IMR-90 (cell line): ENCODE measurements at regions not wholly inside any gene's neighbourhood (a gene's known extent, or its start where the extent isn't known, plus 50 kb on each side); places are given as distances from the start of the nearest gene placed in this dataset.
"Not testable (repeated sequence)": the region's sequence is repeated elsewhere in the genome, so short reads cannot be mapped to it uniquely, and the experiment has no call there.

ENCODE experiments used
- ATAC-seq: fragments of 200-7000 bp; cut with Tn5 transposase; 2 replicates; pipeline ENCODE4 v1.9.1; 2020; ENCODE audit warnings: low read depth, mild to moderate bottlenecking, moderate library complexity
- BruUV-seq: library from RNA; stranded (reverse); fragments of 400-500 nt; replicated peaks from 2 replicates; lab custom pipeline; 2021; lab: Mats Ljungman, UMichigan
- CTCF ChIA-PET: fragments of 300-600 bp; formaldehyde crosslinking; extraction: SDS; loops from one replicate; lab custom pipeline; 2021; ENCODE audit warnings: antibody characterized with exemption; lab: Yijun Ruan, JAX
- POLR2A ChIA-PET: fragments of 300-600 bp; sonication (Branson Sonifier 250); formaldehyde crosslinking; loops from one replicate; lab custom pipeline; 2022; ENCODE audit warnings: antibody characterized with exemption; ENCODE audit not compliant: unreplicated experiment; lab: Charles Lee
- DNase-seq: peaks from one replicate; pipeline ENCODE4 v3.0.0; 2013
- H2AFZ ChIP-seq: replicated peaks from 2 replicates; pipeline ENCODE3; 2013; ENCODE audit warnings: low read length, mild to moderate bottlenecking; ENCODE audit not compliant: poor library complexity
- H2AK5ac ChIP-seq: 2 replicates; pipeline ENCODE4 v1.6.1; 2013; ENCODE audit warnings: low read depth, low read length, inconsistent platforms
- H2AK9ac ChIP-seq: replicated peaks from 2 replicates; pipeline ENCODE3; 2013; ENCODE audit warnings: mild to moderate bottlenecking, low read depth, low read length, moderate library complexity; ENCODE audit not compliant: poor library complexity
- H2BK120ac ChIP-seq: 2 replicates; pipeline ENCODE4 v1.6.1; 2013; ENCODE audit warnings: low read depth, low read length, inconsistent platforms
- H2BK15ac ChIP-seq: 3 replicates; pipeline ENCODE4 v1.6.1; 2013; ENCODE audit warnings: low read depth, low read length, inconsistent platforms
- H2BK20ac ChIP-seq: 2 replicates; pipeline ENCODE4 v1.6.1; 2013; ENCODE audit warnings: low read depth, mild to moderate bottlenecking, inconsistent platforms, low read length, moderate library complexity
- H2BK5ac ChIP-seq: 2 replicates; pipeline ENCODE4 v1.6.1; 2013; ENCODE audit warnings: mild to moderate bottlenecking, low read depth, low read length, inconsistent platforms; ENCODE audit not compliant: poor library complexity, severe bottlenecking
- H3K14ac ChIP-seq: replicated peaks from 2 replicates; pipeline ENCODE4 v1.6.1; 2013; ENCODE audit warnings: low read depth, low read length, inconsistent platforms
- H3K18ac ChIP-seq: 2 replicates; pipeline ENCODE4 v1.6.1; 2013; ENCODE audit warnings: low read depth, low read length, control low read depth
- H3K23ac ChIP-seq: 2 replicates; pipeline ENCODE4 v1.6.1; 2013; ENCODE audit warnings: low read depth, low read length, inconsistent platforms
- H3K27ac ChIP-seq: 2 replicates; pipeline ENCODE4 v1.5.1; 2013; ENCODE audit warnings: mild to moderate bottlenecking, control low read depth, low read length; ENCODE audit not compliant: insufficient read depth
- H3K27me3 ChIP-seq: 2 replicates; pipeline ENCODE4 v1.6.1; 2013; ENCODE audit warnings: low read length; ENCODE audit not compliant: control insufficient read depth, insufficient read depth
- H3K36me3 ChIP-seq: 2 replicates; pipeline ENCODE4 v1.6.1; 2013; ENCODE audit warnings: low read length, mixed read lengths; ENCODE audit not compliant: control insufficient read depth, insufficient read depth
- H3K4ac ChIP-seq: 2 replicates; pipeline ENCODE4 v1.6.1; 2013; ENCODE audit warnings: low read depth, low read length, inconsistent platforms
- H3K4me1 ChIP-seq: 2 replicates; pipeline ENCODE4 v1.6.1; 2013; ENCODE audit warnings: low read length, mixed read lengths; ENCODE audit not compliant: control insufficient read depth, insufficient read depth
- H3K4me2 ChIP-seq: 2 replicates; pipeline ENCODE4 v1.6.1; 2013; ENCODE audit warnings: low read depth, mild to moderate bottlenecking, control low read depth, low read length, moderate library complexity
- H3K4me3 ChIP-seq: 2 replicates; pipeline ENCODE4 v1.5.1; 2013; ENCODE audit warnings: low read depth, mild to moderate bottlenecking, control low read depth, low read length, moderate library complexity; ENCODE audit not compliant: insufficient read depth
- H3K56ac ChIP-seq: 2 replicates; pipeline ENCODE4 v1.6.1; 2013; ENCODE audit warnings: low read length, inconsistent platforms; ENCODE audit not compliant: insufficient read depth; ENCODE audit errors: extremely low read depth
- H3K79me1 ChIP-seq, 2 experiments: 2 replicates each; pipeline ENCODE4 v1.6.1; 2013; ENCODE audit warnings: low read length in 2 of 2, inconsistent platforms in 1 of 2, low read depth in 1 of 2
- H3K9ac ChIP-seq: 2 replicates; pipeline ENCODE4 v1.6.1; 2013; ENCODE audit warnings: low read depth, low read length, control low read depth
- H3K9me1 ChIP-seq: 2 replicates; pipeline ENCODE4 v1.6.1; 2013; ENCODE audit warnings: low read length, inconsistent platforms; ENCODE audit not compliant: insufficient read depth
- H3K9me3 ChIP-seq: 2 replicates; pipeline ENCODE4 v1.6.1; 2013; ENCODE audit warnings: low read length; ENCODE audit not compliant: control insufficient read depth, insufficient read depth
- H4K20me1 ChIP-seq: 2 replicates; pipeline ENCODE4 v1.6.1; 2013; ENCODE audit warnings: low read length, inconsistent platforms; ENCODE audit not compliant: insufficient read depth
- H4K5ac ChIP-seq: 2 replicates; pipeline ENCODE4 v1.6.1; 2013; ENCODE audit warnings: mild to moderate bottlenecking, low read depth, low read length, control low read depth
- H4K8ac ChIP-seq, 2 experiments: 2 replicates each; pipeline ENCODE4 v1.6.1; 2013; ENCODE audit warnings: low read depth in 2 of 2, low read length in 2 of 2, control low read depth in 1 of 2, inconsistent platforms in 1 of 2
- H4K91ac ChIP-seq: 2 replicates; pipeline ENCODE4 v1.6.1; 2013; ENCODE audit warnings: low read depth, low read length, inconsistent platforms; ENCODE audit not compliant: insufficient read depth
- WGBS, 2 experiments: methylation state at CpG; one replicate each; pipeline versions ENCODE4 v1.1.5 to v1.1.7; 2013; ENCODE audit warnings: missing lambda C conversion rate in 2 of 2; ENCODE audit not compliant: insufficient read length in 1 of 2; ENCODE audit errors: extremely low coverage in 2 of 2; 5-methylcytosine and 5-hydroxymethylcytosine counted together
- dilution Hi-C: fragments of 300-500 bp; cut with HindIII; formaldehyde crosslinking; loops from one replicate; pipeline ENCODE4 v1.14.3; 2018; ENCODE audit warnings: low sequenced_read_pairs; ENCODE audit not compliant: unreplicated experiment
- in situ Hi-C: fragments of 300-500 bp; cut with MboI; formaldehyde crosslinking; loops from 3 replicates; pipeline ENCODE4 v1.14.3; 2019; ENCODE audit warnings: low sequenced_read_pairs, inconsistent platforms, mixed read lengths
- intact Hi-C: fragments of 100-400 bp; cut with micrococcal nuclease; formaldehyde crosslinking; loops from 2 replicates; pipeline ENCODE4 v1.10.0; 2022

GRCh38 chr12:8384686-8385085 lies 71.1 kb upstream of the CLEC6A start:
- dilution Hi-C loops, H2BK20ac ChIP-seq, H3K4me1 ChIP-seq, BruUV-seq, H2BK15ac ChIP-seq, POLR2A ChIA-PET, H3K79me1 ChIP-seq, ATAC-seq, H3K4ac ChIP-seq, H4K20me1 ChIP-seq, H3K23ac ChIP-seq, H3K14ac ChIP-seq, H3K56ac ChIP-seq, H4K5ac ChIP-seq, H3K4me2 ChIP-seq, H2BK5ac ChIP-seq, in situ Hi-C loops, H3K27ac ChIP-seq, H3K36me3 ChIP-seq, H4K91ac ChIP-seq, H2AK5ac ChIP-seq, H4K8ac ChIP-seq, H3K9me1 ChIP-seq, DNase-seq, H3K9ac ChIP-seq, H3K4me3 ChIP-seq, H3K18ac ChIP-seq, H3K9me3 ChIP-seq, H2AK9ac ChIP-seq, H2BK120ac ChIP-seq, H2AFZ ChIP-seq, intact Hi-C loops, H3K27me3 ChIP-seq, CTCF ChIA-PET: not testable (repeated sequence)
- 95% methylated on average over 3 of the region's 9 CpGs; no CpG with 5 or more reads in 1 of the 2 experiments for WGBS, 2 experiments

- H3K4me2 ChIP-seq, H3K9me3 ChIP-seq, H2BK15ac ChIP-seq, H3K9ac ChIP-seq, H3K9me1 ChIP-seq, H2BK5ac ChIP-seq, H3K27me3 ChIP-seq, H3K56ac ChIP-seq, H2BK20ac ChIP-seq, intact Hi-C loops, H4K20me1 ChIP-seq, POLR2A ChIA-PET, H2AFZ ChIP-seq, H2AK5ac ChIP-seq, H3K4ac ChIP-seq, H3K18ac ChIP-seq, H3K4me3 ChIP-seq, H3K23ac ChIP-seq, H4K5ac ChIP-seq, dilution Hi-C loops, H3K4me1 ChIP-seq, H3K14ac ChIP-seq, in situ Hi-C loops, BruUV-seq, ATAC-seq, H4K91ac ChIP-seq, H3K79me1 ChIP-seq, H3K27ac ChIP-seq, CTCF ChIA-PET, H4K8ac ChIP-seq, H3K36me3 ChIP-seq, DNase-seq, H2AK9ac ChIP-seq, H2BK120ac ChIP-seq: not testable (repeated sequence)
- WGBS, 2 experiments: 60% methylated on average over 1 of the region's 12 CpGs; no CpG with 5 or more reads in 1 of the 2 experiments
Measured at GRCh38 chr12:8385431-8385830, 70.3 kb upstream of the CLEC6A start.
